Glutamatergic neuron (in vitro differentiated cells): ENCODE measurements at regions not wholly inside any gene's neighbourhood (a gene's known extent, or its start where the extent isn't known, plus 50 kb on each side); places are given as distances from the start of the nearest gene placed in this dataset.

Experiments
- DNase-seq: peaks from one replicate; pipeline ENCODE4 v3.0.0; 2022
- H3K27ac Mint-ChIP-seq: one replicate; pipeline ENCODE4 v1.8.0; 2020; ENCODE audit warnings: mild to moderate bottlenecking, mixed read lengths, inconsistent platforms; ENCODE audit not compliant: unreplicated experiment
- H3K27me3 Mint-ChIP-seq: one replicate; pipeline ENCODE4 v1.8.0; 2020; ENCODE audit warnings: mild to moderate bottlenecking, moderate library complexity, mixed read lengths, inconsistent platforms; ENCODE audit not compliant: unreplicated experiment
- H3K36me3 Mint-ChIP-seq: one replicate; pipeline ENCODE4 v1.8.0; 2020; ENCODE audit warnings: mild to moderate bottlenecking, mixed read lengths, inconsistent platforms; ENCODE audit not compliant: unreplicated experiment
- H3K4me1 Mint-ChIP-seq: one replicate; pipeline ENCODE4 v1.8.0; 2020; ENCODE audit warnings: mild to moderate bottlenecking, low read depth, mixed read lengths, inconsistent platforms; ENCODE audit not compliant: unreplicated experiment
- H3K4me3 Mint-ChIP-seq: one replicate; pipeline ENCODE4 v1.8.0; 2020; ENCODE audit warnings: mild to moderate bottlenecking, mixed read lengths, inconsistent platforms; ENCODE audit not compliant: unreplicated experiment
- H3K9me3 Mint-ChIP-seq: one replicate; pipeline ENCODE4 v1.8.0; 2020; ENCODE audit warnings: mild to moderate bottlenecking, moderate library complexity, mixed read lengths, inconsistent platforms; ENCODE audit not compliant: unreplicated experiment
- CTCF ChIP-seq: fragments of 200-600 bp; sonication (generic); IDR thresholded peaks from one replicate; pipeline ENCODE4 v1.5.0; 2021; ENCODE audit not compliant: partially characterized antibody, unreplicated experiment

DNA sequence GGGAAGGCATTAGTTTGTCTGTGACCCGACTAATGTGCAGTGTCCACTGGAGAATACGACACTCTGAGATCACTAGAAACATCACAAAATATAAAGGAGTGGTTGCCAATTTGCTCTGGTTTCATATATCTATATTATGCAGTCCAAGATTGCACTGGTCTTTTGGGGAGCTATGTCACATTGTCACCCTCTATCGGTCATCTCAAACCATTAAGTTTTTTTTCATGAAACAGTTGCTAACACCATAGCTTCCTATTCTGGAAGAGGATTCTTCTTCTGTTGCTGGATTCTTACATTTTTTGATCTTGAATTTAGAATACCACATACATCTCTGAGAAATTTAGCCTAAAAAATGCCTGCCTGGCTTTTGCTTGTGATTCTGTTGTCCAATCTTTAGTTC is 168.6 kb downstream of the LACC1 start:
- H3K4me1 Mint-ChIP-seq, result peaks cover 5% of the 10 kb centered on the region
- DNase-seq, result no peak
- H3K36me3 Mint-ChIP-seq, result no peaks in the 10 kb centered on the region
- H3K9me3 Mint-ChIP-seq, result peaks cover 1% of the 10 kb centered on the region
- H3K4me3 Mint-ChIP-seq, result no peak overlapping the region
- no peak overlapping the region for H3K27ac Mint-ChIP-seq
- no peak for TF ChIP-seq CTCF
- peaks cover 3% of the 10 kb centered on the region for H3K27me3 Mint-ChIP-seq

DNA sequence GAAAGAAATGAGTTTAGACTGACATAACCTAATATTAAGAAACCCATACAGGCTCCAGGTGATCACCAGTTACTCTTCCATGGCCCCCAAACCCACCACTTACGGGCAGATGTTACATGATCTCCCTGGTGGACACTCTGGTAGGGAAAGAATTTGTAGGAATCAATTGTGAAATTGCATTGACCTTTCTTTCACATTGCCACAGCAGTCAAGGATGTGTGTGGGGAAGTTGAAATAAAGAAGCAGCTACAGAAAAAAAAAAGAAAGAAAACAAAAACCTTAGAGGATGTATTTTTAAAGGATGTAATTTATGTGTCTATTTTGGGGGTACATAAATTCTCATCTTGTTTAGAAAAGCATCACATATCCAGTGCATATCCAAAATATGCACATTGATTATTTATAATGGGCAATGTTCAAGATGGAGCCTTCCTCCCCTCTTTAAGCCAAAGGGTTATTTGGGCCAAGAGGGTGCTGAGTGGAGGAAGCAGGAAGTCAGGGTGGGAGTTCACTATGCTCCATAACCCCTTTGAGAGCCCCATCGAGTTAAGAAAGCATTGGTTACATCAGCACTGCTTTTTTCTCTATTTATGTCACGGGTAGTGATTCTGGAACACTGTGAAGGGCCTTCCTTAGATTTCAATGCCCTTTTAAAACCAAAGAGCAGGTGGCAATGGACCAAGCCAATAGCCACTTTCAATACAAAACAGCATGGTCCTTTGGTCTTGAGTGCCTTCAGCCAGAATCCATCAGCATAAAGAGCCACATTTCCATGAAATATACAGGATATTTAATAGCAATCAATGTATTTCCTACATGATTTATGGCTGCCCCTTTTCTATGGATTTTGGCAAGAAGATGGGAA is 169.6 kb downstream of the LACC1 start:
- no peak for TF ChIP-seq CTCF
- H3K9me3 Mint-ChIP-seq, result peaks cover 1% of the 10 kb centered on the region
- H3K27me3 Mint-ChIP-seq, result peaks cover 3% of the 10 kb centered on the region
- DNase-seq, result no peak
- no peaks in the 10 kb centered on the region for H3K36me3 Mint-ChIP-seq
- H3K4me3 Mint-ChIP-seq, result no peak overlapping the region
- peaks cover 5% of the 10 kb centered on the region for H3K4me1 Mint-ChIP-seq
- no peak overlapping the region for H3K27ac Mint-ChIP-seq

DNA sequence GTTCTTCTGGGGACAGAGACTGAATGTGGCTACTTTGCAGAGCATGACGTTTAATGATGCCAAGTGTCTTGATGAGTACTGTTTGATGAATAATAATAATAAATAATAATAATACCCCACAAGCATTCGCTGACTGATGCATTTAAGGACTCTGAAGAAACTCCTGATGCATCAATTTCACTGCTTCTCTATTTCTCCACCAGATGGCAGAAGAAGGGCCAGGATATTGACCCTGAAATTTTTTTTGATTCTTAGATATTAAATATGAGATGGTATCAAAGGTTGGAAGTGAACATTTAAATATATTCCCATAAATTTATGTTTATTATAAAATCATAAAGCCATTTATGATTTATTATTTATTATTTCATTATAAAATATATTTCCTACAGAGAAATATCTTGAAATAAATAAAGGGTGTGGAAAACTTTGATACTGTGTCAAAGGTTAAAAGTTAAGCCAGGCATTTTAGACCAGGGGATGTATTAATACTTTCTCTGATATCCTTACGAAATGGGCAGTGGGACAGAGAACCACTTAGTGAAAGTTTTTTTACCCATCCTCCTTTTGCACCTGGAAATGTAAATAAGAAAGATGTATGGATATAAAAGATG is 170.9 kb downstream of the LACC1 start:
- Mint-ChIP-seq H3K4me3 (no peak overlapping the region), H3K27ac (no peak overlapping the region), H3K27me3 (peaks cover 3% of the 10 kb centered on the region), H3K36me3 (no peaks in the 10 kb centered on the region), H3K4me1 (peaks cover 5% of the 10 kb centered on the region), H3K9me3 (peaks cover 1% of the 10 kb centered on the region)
- TF ChIP-seq CTCF, result peak; percentile 62
- no peak for DNase-seq

DNA sequence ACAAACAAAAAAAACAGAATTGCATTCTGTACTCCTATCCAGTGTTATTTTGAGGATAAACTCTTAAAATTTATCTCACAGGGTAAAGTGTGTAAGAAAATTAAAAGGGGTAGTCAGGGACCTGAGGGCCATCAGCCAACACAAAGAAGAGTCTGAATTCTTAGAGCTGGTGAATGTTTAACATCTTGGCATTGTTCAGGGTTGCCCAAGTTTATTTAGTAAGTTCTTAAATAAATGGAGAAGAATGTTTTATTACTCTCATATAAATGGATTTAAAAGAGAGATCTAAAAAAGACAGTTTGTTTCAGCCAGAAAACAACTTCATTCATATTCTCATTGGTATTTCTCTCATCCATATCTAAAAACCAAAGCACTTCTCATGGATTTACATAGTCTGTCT is 171.7 kb downstream of the LACC1 start:
- peaks cover 5% of the 10 kb centered on the region for H3K4me1 Mint-ChIP-seq
- H3K36me3 Mint-ChIP-seq, result no peaks in the 10 kb centered on the region
- H3K4me3 Mint-ChIP-seq, result no peak overlapping the region
- no peak overlapping the region for H3K27ac Mint-ChIP-seq
- no peak for DNase-seq
- no peak for TF ChIP-seq CTCF
- peaks cover 2% of the 10 kb centered on the region for H3K27me3 Mint-ChIP-seq
- no peaks in the 10 kb centered on the region for H3K9me3 Mint-ChIP-seq
